ENCODE measurements at regions not wholly inside any gene's neighbourhood (a gene's known extent, or its start where the extent isn't known, plus 50 kb on each side); places are given as distances from the start of the nearest gene placed in this dataset.

DNA sequence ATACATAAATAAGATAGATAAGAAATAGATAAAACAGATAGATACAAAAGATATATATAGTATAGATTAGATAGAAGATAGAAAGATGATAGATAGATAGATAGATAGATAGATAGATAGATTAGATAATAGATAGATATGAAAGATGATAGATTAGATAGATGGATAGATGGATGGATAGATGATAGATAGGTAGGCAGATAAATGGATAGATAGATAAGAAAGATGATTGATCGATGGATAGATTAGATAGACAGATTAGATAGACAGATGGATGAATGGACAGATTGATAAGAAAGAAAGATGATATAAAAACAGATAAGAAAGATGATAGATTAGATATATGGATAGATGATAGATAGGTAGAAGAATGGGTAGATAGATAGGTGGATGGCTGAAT, 90.3 kb downstream of the SMIM20 start:
- no peak for ATAC-seq (replicated peaks in 1 of 4)

DNA sequence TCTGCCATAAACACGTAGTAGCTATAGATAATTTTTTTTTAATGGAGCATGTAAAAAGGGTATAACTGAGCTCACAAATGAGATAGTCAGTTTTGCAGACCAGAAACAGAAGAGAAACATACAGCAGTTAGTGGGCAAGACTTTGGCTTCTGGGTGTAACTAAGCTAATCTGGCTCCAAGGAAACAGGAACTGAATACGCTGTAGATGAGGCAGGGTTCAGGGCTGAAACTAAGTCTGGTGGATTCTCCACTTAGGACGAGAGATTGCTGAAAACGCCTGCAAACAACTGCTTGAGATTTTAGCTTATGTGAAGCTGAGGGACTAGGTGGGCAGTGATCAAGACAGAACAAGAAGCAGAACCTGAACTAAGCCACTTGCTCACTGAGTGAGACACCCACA, 91.7 kb downstream of the SMIM20 start:
- WGBS (ENCODE audit: insufficient coverage), result 100% methylated on average over 1 of the region's 4 CpGs
- CTCF ChIA-PET, result interaction anchor here in 1 of 2 donors (0.7 kb wide), 1 partner anchor 17 kb away, joined by 3 read pairs; no protein-coding TSS in a partner anchor

More for the DNA sequence above, 90.3 kb downstream of the SMIM20 start:
- H3K27ac ChIP-seq (ENCODE audit: low read length), result no peak overlapping the region
- DNase-seq, result no peak
- WGBS (ENCODE audit: insufficient coverage), result 93% methylated on average over 1 of the region's 1 CpG
- no peak overlapping the region for H3K4me3 ChIP-seq (ENCODE audit: control insufficient read depth in 1 of 2, extremely low read depth in 1 of 2, low read length in 1 of 2)
- Mint-ChIP-seq H3K4me3 (no peak overlapping the region), H3K4me1 (no peaks in the 10 kb centered on the region), H3K27me3 (peaks cover 5 to 10% of the 10 kb centered on the region in 2 donors), H3K9me3 (peaks cover under 1 to 5% (median 4%) of the 10 kb centered on the region in 3 donors), H3K27ac (no peak overlapping the region), H3K36me3 (no peaks in the 10 kb centered on the region)
- POLR2A ChIA-PET, result no interaction called here
- peaks cover 0 to 14% of the 10 kb centered on the region in 2 experiments for H3K27me3 ChIP-seq (replicated peaks in 1 of 2; ENCODE audit: control insufficient read depth in 2 of 2, extremely low read depth in 1 of 2, insufficient read depth in 2 of 2, low read length in 1 of 2)
- CTCF ChIA-PET, result no interaction called here
- no peaks in the 10 kb centered on the region for H3K36me3 ChIP-seq (ENCODE audit: control insufficient read depth in 2 of 2, extremely low read depth in 1 of 2, insufficient read depth in 1 of 2, low read length in 1 of 2)
- H3K9me3 ChIP-seq, result no peaks in the 10 kb centered on the region
- H3K4me1 ChIP-seq (ENCODE audit: control insufficient read depth in 1 of 2, extremely low read depth in 1 of 2, insufficient read depth in 2 of 2, low read length in 2 of 2), result no peaks in the 10 kb centered on the region

DNA sequence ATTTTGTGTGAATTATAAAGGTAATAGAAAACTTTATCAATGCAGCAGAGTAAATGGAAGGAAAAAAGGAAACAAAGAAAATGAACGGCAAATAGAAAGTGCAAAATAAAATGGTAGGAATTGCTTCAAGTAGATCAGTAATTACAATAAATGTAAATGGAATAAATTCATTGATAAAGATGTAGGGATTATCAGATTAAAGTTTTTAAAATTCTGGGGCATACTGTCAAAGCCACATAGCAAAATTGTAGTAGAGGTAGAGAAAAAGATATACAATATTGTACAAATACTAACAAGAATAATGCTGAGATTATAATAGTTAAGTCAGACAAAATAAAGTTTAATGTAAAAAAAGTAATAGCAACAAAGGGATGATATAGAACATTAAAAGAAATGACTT, 94.7 kb downstream of the SMIM20 start:
- H3K27me3 ChIP-seq (replicated peaks in 1 of 2; ENCODE audit: control insufficient read depth in 2 of 2, extremely low read depth in 1 of 2, insufficient read depth in 2 of 2, low read length in 1 of 2), result peaks cover 0 to 6% of the 10 kb centered on the region in 2 experiments
- H3K4me1 ChIP-seq (ENCODE audit: control insufficient read depth in 1 of 2, extremely low read depth in 1 of 2, insufficient read depth in 2 of 2, low read length in 2 of 2), result no peaks in the 10 kb centered on the region
- no peak for DNase-seq
- no peak overlapping the region for H3K4me3 Mint-ChIP-seq
- POLR2A ChIA-PET, result interaction anchor here in 1 of 2 donors (0.6 kb wide), 1 partner anchor 56 kb away, joined by 3 read pairs; no protein-coding TSS in a partner anchor
- 0% methylated on average over 1 of the region's 1 CpG for WGBS (ENCODE audit: insufficient coverage)
- CTCF ChIA-PET, result interaction anchor here in 1 of 2 donors (0.7 kb wide), 1 partner anchor 664 kb away, joined by 3 read pairs; no protein-coding TSS in a partner anchor
- H3K4me1 Mint-ChIP-seq, result no peaks in the 10 kb centered on the region
- no peak overlapping the region for H3K27ac ChIP-seq (ENCODE audit: low read length)
- no peaks in the 10 kb centered on the region for H3K36me3 Mint-ChIP-seq
- H3K9me3 Mint-ChIP-seq, result peaks cover 4 to 11% (median 6%) of the 10 kb centered on the region in 3 donors
- no peaks in the 10 kb centered on the region for H3K9me3 ChIP-seq
- peaks cover 22 to 23% of the 10 kb centered on the region in 2 donors for H3K27me3 Mint-ChIP-seq
- H3K27ac Mint-ChIP-seq, result no peak overlapping the region
- no peak for ATAC-seq (replicated peaks in 1 of 4)
- no peak overlapping the region for H3K4me3 ChIP-seq (ENCODE audit: control insufficient read depth in 1 of 2, extremely low read depth in 1 of 2, low read length in 1 of 2)
- no peaks in the 10 kb centered on the region for H3K36me3 ChIP-seq (ENCODE audit: control insufficient read depth in 2 of 2, extremely low read depth in 1 of 2, insufficient read depth in 1 of 2, low read length in 1 of 2)

More for the DNA sequence above, 91.7 kb downstream of the SMIM20 start:
- Histone ChIP-seq H3K4me3 (ENCODE audit: control insufficient read depth in 1 of 2, extremely low read depth in 1 of 2, low read length in 1 of 2) (no peak overlapping the region), H3K27ac (ENCODE audit: low read length) (no peak overlapping the region), H3K4me1 (ENCODE audit: control insufficient read depth in 1 of 2, extremely low read depth in 1 of 2, insufficient read depth in 2 of 2, low read length in 2 of 2) (no peaks in the 10 kb centered on the region), H3K9me3 (no peaks in the 10 kb centered on the region), H3K27me3 (replicated peaks in 1 of 2; ENCODE audit: control insufficient read depth in 2 of 2, extremely low read depth in 1 of 2, insufficient read depth in 2 of 2, low read length in 1 of 2) (peaks cover 0 to 14% of the 10 kb centered on the region in 2 experiments), H3K36me3 (ENCODE audit: control insufficient read depth in 2 of 2, extremely low read depth in 1 of 2, insufficient read depth in 1 of 2, low read length in 1 of 2) (no peaks in the 10 kb centered on the region)
- Mint-ChIP-seq H3K36me3 (no peaks in the 10 kb centered on the region), H3K9me3 (peaks cover 4 to 11% (median 6%) of the 10 kb centered on the region in 3 donors), H3K27me3 (peaks cover 5 to 10% of the 10 kb centered on the region in 2 donors), H3K27ac (no peak overlapping the region), H3K4me3 (no peak overlapping the region), H3K4me1 (no peaks in the 10 kb centered on the region)
- POLR2A ChIA-PET, result no interaction called here
- no peak for ATAC-seq (replicated peaks in 1 of 4)
- no peak for DNase-seq

DNA sequence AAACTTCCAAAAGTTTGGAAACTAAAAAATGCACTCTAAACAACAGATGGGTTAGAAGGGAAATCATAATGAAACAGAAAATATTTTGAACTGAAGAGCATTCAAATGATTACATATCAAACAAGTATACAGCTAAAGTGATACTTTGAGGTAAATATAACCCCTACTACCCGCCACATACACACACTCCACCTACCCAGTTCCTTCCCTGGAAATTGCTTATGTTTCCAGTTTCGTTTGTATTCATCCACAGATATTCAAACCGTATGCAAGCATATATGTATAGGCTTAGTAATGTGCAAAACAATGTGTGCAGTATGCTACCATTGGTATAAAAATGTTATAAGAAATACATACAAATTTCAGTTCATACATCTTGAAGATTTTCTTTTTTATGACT, 95.5 kb downstream of the SMIM20 start:
- Mint-ChIP-seq H3K27ac (no peak overlapping the region), H3K36me3 (no peaks in the 10 kb centered on the region), H3K4me3 (no peak overlapping the region), H3K27me3 (peaks cover 23 to 27% of the 10 kb centered on the region in 2 donors), H3K4me1 (no peaks in the 10 kb centered on the region), H3K9me3 (peaks cover 4 to 11% (median 6%) of the 10 kb centered on the region in 3 donors)
- Histone ChIP-seq H3K27me3 (replicated peaks in 1 of 2; ENCODE audit: control insufficient read depth in 2 of 2, extremely low read depth in 1 of 2, insufficient read depth in 2 of 2, low read length in 1 of 2) (peaks cover 0 to 4% of the 10 kb centered on the region in 2 experiments), H3K4me3 (ENCODE audit: control insufficient read depth in 1 of 2, extremely low read depth in 1 of 2, low read length in 1 of 2) (no peak overlapping the region), H3K27ac (ENCODE audit: low read length) (no peak overlapping the region), H3K9me3 (no peaks in the 10 kb centered on the region), H3K36me3 (ENCODE audit: control insufficient read depth in 2 of 2, extremely low read depth in 1 of 2, insufficient read depth in 1 of 2, low read length in 1 of 2) (no peaks in the 10 kb centered on the region), H3K4me1 (ENCODE audit: control insufficient read depth in 1 of 2, extremely low read depth in 1 of 2, insufficient read depth in 2 of 2, low read length in 2 of 2) (no peaks in the 10 kb centered on the region)
- DNase-seq (no peak), ATAC-seq (replicated peaks in 1 of 4) (no peak)
- no CpG with 5 or more reads among the region's 3 CpGs for WGBS (ENCODE audit: insufficient coverage)
- POLR2A ChIA-PET, result no interaction called here
- CTCF ChIA-PET, result no interaction called here

DNA sequence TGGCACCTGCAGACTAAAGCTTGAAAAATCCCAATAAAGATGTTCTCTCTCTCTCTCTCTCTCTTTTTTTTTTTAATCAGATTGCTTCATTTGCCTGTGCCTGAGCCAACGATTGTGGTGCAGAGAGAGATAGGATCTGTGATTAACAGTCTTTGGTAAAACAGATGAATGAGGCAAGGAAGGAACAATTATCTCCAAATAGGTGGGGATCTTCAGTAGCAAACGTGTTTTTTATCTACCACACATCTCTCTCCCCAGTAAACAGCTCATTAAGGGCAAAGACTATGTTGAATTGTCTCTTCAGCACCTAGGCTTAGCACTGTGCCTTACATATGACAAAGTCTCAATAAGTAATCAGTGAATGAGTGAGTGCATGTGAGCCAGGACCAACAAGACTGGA, 96.3 kb downstream of the SMIM20 start:
- ATAC-seq (replicated peaks in 1 of 4) (no peak), DNase-seq (no peak)
- CTCF ChIA-PET, result no interaction called here
- H3K4me1 ChIP-seq (ENCODE audit: control insufficient read depth in 1 of 2, extremely low read depth in 1 of 2, insufficient read depth in 2 of 2, low read length in 2 of 2), result no peaks in the 10 kb centered on the region
- H3K27ac ChIP-seq (ENCODE audit: low read length), result no peak overlapping the region
- Mint-ChIP-seq H3K4me1 (no peaks in the 10 kb centered on the region), H3K36me3 (no peaks in the 10 kb centered on the region), H3K4me3 (no peak overlapping the region), H3K27me3 (peaks cover 27 to 34% of the 10 kb centered on the region in 2 donors), H3K27ac (no peak overlapping the region), H3K9me3 (peaks cover 4 to 11% (median 6%) of the 10 kb centered on the region in 3 donors)
- no peaks in the 10 kb centered on the region for H3K9me3 ChIP-seq
- H3K36me3 ChIP-seq (ENCODE audit: control insufficient read depth in 2 of 2, extremely low read depth in 1 of 2, insufficient read depth in 1 of 2, low read length in 1 of 2), result no peaks in the 10 kb centered on the region
- POLR2A ChIA-PET, result no interaction called here
- H3K27me3 ChIP-seq (replicated peaks in 1 of 2; ENCODE audit: control insufficient read depth in 2 of 2, extremely low read depth in 1 of 2, insufficient read depth in 2 of 2, low read length in 1 of 2), result peaks cover 0 to 8% of the 10 kb centered on the region in 2 experiments
- no peak overlapping the region for H3K4me3 ChIP-seq (ENCODE audit: control insufficient read depth in 1 of 2, extremely low read depth in 1 of 2, low read length in 1 of 2)
- no CpG with 5 or more reads among the region's 2 CpGs for WGBS (ENCODE audit: insufficient coverage)

DNA sequence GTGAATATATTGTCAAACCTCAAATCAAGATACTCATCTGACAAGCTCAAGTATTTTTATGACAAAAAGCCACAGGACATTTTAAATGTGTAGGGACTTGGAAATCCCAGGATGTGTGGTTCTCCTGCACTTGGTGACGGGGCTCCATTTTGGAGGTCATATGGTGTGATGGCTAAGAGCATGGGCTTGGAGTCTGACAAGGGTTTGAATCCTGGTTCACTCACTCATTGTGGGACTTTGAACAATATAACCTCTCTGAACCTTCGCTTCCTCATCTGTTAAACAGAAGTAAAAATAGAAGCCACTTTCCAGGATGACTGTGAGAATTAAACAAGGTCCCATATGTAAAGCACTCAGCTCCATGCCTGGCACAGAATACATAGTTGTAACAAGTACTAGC, 99.6 kb downstream of the SMIM20 start:
- no peak for ATAC-seq (replicated peaks in 1 of 4)
- peaks cover 0 to 9% (median 6%) of the 10 kb centered on the region in 3 donors for H3K9me3 Mint-ChIP-seq
- H3K27ac ChIP-seq (ENCODE audit: low read length), result no peak overlapping the region
- H3K4me3 ChIP-seq (ENCODE audit: control insufficient read depth in 1 of 2, extremely low read depth in 1 of 2, low read length in 1 of 2), result no peak overlapping the region
- WGBS (ENCODE audit: insufficient coverage), result no CpG with 5 or more reads among the region's 2 CpGs
- ChIA-PET CTCF (interaction anchor here (0.5 to 0.6 kb wide), 3 partner anchors 25 to 394 kb away, joined by 3 to 14 read pairs (median 3); no protein-coding TSS in a partner anchor), POLR2A (no interaction called here)
- H3K4me3 Mint-ChIP-seq, result no peak overlapping the region
- H3K36me3 Mint-ChIP-seq, result no peaks in the 10 kb centered on the region
- H3K36me3 ChIP-seq (ENCODE audit: control insufficient read depth in 2 of 2, extremely low read depth in 1 of 2, insufficient read depth in 1 of 2, low read length in 1 of 2), result no peaks in the 10 kb centered on the region
- H3K4me1 ChIP-seq (ENCODE audit: control insufficient read depth in 1 of 2, extremely low read depth in 1 of 2, insufficient read depth in 2 of 2, low read length in 2 of 2), result no peaks in the 10 kb centered on the region
- no peaks in the 10 kb centered on the region for H3K9me3 ChIP-seq
- H3K27ac Mint-ChIP-seq, result no peak overlapping the region
- peaks cover 29 to 39% of the 10 kb centered on the region in 2 donors for H3K27me3 Mint-ChIP-seq
- no peak for DNase-seq
- no peaks in the 10 kb centered on the region for H3K4me1 Mint-ChIP-seq
- peaks cover 0 to 17% of the 10 kb centered on the region in 2 experiments for H3K27me3 ChIP-seq (replicated peaks in 1 of 2; ENCODE audit: control insufficient read depth in 2 of 2, extremely low read depth in 1 of 2, insufficient read depth in 2 of 2, low read length in 1 of 2)
